SK-N-SH (cell line): ENCODE measurements at regions not wholly inside any gene's neighbourhood (a gene's known extent, or its start where the extent isn't known, plus 50 kb on each side); places are given as distances from the start of the nearest gene placed in this dataset.

Experiments
- CTCF ChIA-PET: fragments of 300-600, 350-600 bp; formaldehyde crosslinking; extraction: SDS; loops from one replicate; lab custom pipeline; 2021; lab: Yijun Ruan, JAX
- POLR2A ChIA-PET: fragments of 350-600 bp; sonication (Branson Sonifier 250); formaldehyde crosslinking; extraction: SDS; loops from one replicate; lab custom pipeline; 2020; ENCODE audit warnings: antibody characterized with exemption, inconsistent platforms; lab: Yijun Ruan, JAX
- DNase-seq: peaks from one replicate; pipeline ENCODE4 v3.0.0; 2012
- H2AFZ ChIP-seq: fragments of 200-600 bp; sonication (generic); 2 replicates; pipeline ENCODE4 v1.8.1; 2016; ENCODE audit warnings: antibody characterized with exemption, mild to moderate bottlenecking, low read depth
- H3F3A ChIP-seq: fragments of 200-600 bp; sonication (generic); replicated peaks from 2 replicates; pipeline ENCODE3; 2016; ENCODE audit warnings: antibody characterized with exemption, mild to moderate bottlenecking; ENCODE audit not compliant: insufficient read depth
- H3K27ac ChIP-seq, 2 experiments: fragments of 200-500 bp in 1 of 2; fragments of 200-600 bp in 1 of 2; sonication (Bioruptor generic) in 1 of 2; sonication (generic), shearing (Covaris generic) in 1 of 2; 2 replicates each; pipeline versions ENCODE4 v1.5.1 to v1.6.1; 2014 to 2016; ENCODE audit warnings: low read depth in 2 of 2, inconsistent platforms in 1 of 2, low read length in 1 of 2, mild to moderate bottlenecking in 1 of 2, mixed read lengths in 1 of 2
- H3K27me3 ChIP-seq: fragments of 200-600 bp; sonication (generic), shearing (Covaris generic); 2 replicates; pipeline ENCODE4 v1.6.1; 2016; ENCODE audit warnings: mixed run types; ENCODE audit not compliant: insufficient read depth
- H3K36me3 ChIP-seq, 2 experiments: fragments of 200-500 bp in 1 of 2; fragments of 200-600 bp in 1 of 2; sonication (Bioruptor generic) in 1 of 2; sonication (generic) in 1 of 2; replicated peaks in 1 of 2; 2 replicates each; pipeline versions ENCODE3 to v1.5.1; 2014 to 2016; ENCODE audit warnings: low read length in 1 of 2, mild to moderate bottlenecking in 1 of 2; ENCODE audit not compliant: insufficient read depth in 2 of 2, control insufficient read depth in 1 of 2
- H3K4me1 ChIP-seq, 2 experiments: fragments of 200-500 bp in 1 of 2; fragments of 200-600 bp in 1 of 2; sonication (Bioruptor generic) in 1 of 2; sonication (generic), shearing (Covaris generic) in 1 of 2; 2 replicates each; pipeline versions ENCODE4 v1.5.1 to v1.6.1; 2014 to 2016; ENCODE audit warnings: low read depth in 1 of 2, low read length in 1 of 2, mixed run types in 1 of 2; ENCODE audit not compliant: insufficient read depth in 2 of 2, control insufficient read depth in 1 of 2
- H3K4me2 ChIP-seq: fragments of 200-600 bp; sonication (generic), shearing (Covaris generic); 2 replicates; pipeline ENCODE4 v1.6.1; 2017; ENCODE audit warnings: mixed run types
- H3K4me3 ChIP-seq, 2 experiments: fragments of 200-500 bp in 1 of 2; fragments of 200-600 bp in 1 of 2; sonication (Bioruptor generic) in 1 of 2; sonication (generic), shearing (Covaris generic) in 1 of 2; 2 replicates each; pipeline versions ENCODE4 v1.5.1 to v1.8.1; 2014 to 2016; ENCODE audit warnings: low read depth in 2 of 2, inconsistent platforms in 1 of 2, low read length in 1 of 2, mild to moderate bottlenecking in 1 of 2, mixed read lengths in 1 of 2, moderate library complexity in 1 of 2
- H3K79me2 ChIP-seq: fragments of 200-600 bp; sonication (generic); 2 replicates; pipeline ENCODE4 v1.8.1; 2017; ENCODE audit warnings: mild to moderate bottlenecking; ENCODE audit not compliant: insufficient read depth
- H3K9ac ChIP-seq: fragments of 200-600 bp; sonication (generic); 2 replicates; pipeline ENCODE4 v1.6.1; 2017; ENCODE audit warnings: mixed run types
- H3K9me2 ChIP-seq: fragments of 200-600 bp; sonication (generic); 2 replicates; pipeline ENCODE4 v1.6.1; 2017; ENCODE audit warnings: mixed run types
- H3K9me3 ChIP-seq: fragments of 200-600 bp; sonication (generic); 2 replicates; pipeline ENCODE4 v1.6.1; 2017; ENCODE audit warnings: mixed run types, mild to moderate bottlenecking, moderate library complexity
- H4K20me1 ChIP-seq: fragments of 200-600 bp; sonication (generic); 2 replicates; pipeline ENCODE4 v1.6.1; 2017; ENCODE audit warnings: mild to moderate bottlenecking, mixed run types; ENCODE audit not compliant: insufficient read depth
- CHD2 ChIP-seq: fragments of 150-350 bp; IDR thresholded peaks from 2 replicates; pipeline ENCODE4 v1.6.1; 2018; ENCODE audit warnings: low read length; ENCODE audit not compliant: partially characterized antibody
- ELF1 ChIP-seq: IDR thresholded peaks from 2 replicates; pipeline ENCODE4 v1.4.0; 2012
- FOSL2 ChIP-seq: IDR thresholded peaks from 2 replicates; pipeline ENCODE4 v1.4.0; 2012; ENCODE audit warnings: low read depth, mild to moderate bottlenecking, moderate library complexity, borderline replicate concordance
- FOXJ3 ChIP-seq: sonication (generic); formaldehyde crosslinking; IDR thresholded peaks from 2 replicates; pipeline ENCODE4 v1.5.1; 2020; ENCODE audit warnings: mild to moderate bottlenecking, missing genetic modification reagents
- FOXM1 ChIP-seq: IDR thresholded peaks from 2 replicates; pipeline ENCODE4 v1.4.0; 2012; ENCODE audit warnings: low read depth, mild to moderate bottlenecking
- GABPA ChIP-seq: IDR thresholded peaks from 2 replicates; pipeline ENCODE4 v1.4.0; 2012; ENCODE audit warnings: low read depth, mild to moderate bottlenecking
- GATA2 ChIP-seq: sonication (generic); formaldehyde crosslinking; IDR thresholded peaks from 2 replicates; pipeline ENCODE4 v1.5.0; 2020; ENCODE audit warnings: mild to moderate bottlenecking, missing genetic modification reagents
- IRF3 ChIP-seq: fragments of 150-350 bp; IDR thresholded peaks from 2 replicates; pipeline ENCODE4 v1.6.1; 2016; ENCODE audit warnings: mild to moderate bottlenecking, low read depth, low read length
- JUND ChIP-seq: IDR thresholded peaks from 2 replicates; pipeline ENCODE4 v1.4.0; 2012
- MAX ChIP-seq: IDR thresholded peaks from 2 replicates; pipeline ENCODE4 v1.4.0; 2012; ENCODE audit warnings: low read depth
- MXI1 ChIP-seq: IDR thresholded peaks from 2 replicates; pipeline ENCODE4 v1.6.1; 2012; ENCODE audit warnings: mild to moderate bottlenecking, low read depth, low read length, improper control_type of control experiment
- NRF1 ChIP-seq: IDR thresholded peaks from 2 replicates; pipeline ENCODE4 v1.6.1; 2012; ENCODE audit warnings: low read depth, mild to moderate bottlenecking, low read length
- RAD21 ChIP-seq: IDR thresholded peaks from 2 replicates; pipeline ENCODE4 v1.6.1; 2012; ENCODE audit warnings: mild to moderate bottlenecking, low read length
- REST ChIP-seq: IDR thresholded peaks from 2 replicates; pipeline ENCODE4 v1.6.1; 2012; ENCODE audit warnings: mild to moderate bottlenecking, low read depth, low read length, moderate library complexity
- RFX5 ChIP-seq: IDR thresholded peaks from 2 replicates; pipeline ENCODE4 v1.6.1; 2012; ENCODE audit warnings: mild to moderate bottlenecking, improper control_type of control experiment, low read length
- TAF1 ChIP-seq: IDR thresholded peaks from 2 replicates; pipeline ENCODE4 v1.6.1; 2012; ENCODE audit warnings: low read depth, mild to moderate bottlenecking, low read length, moderate library complexity, borderline replicate concordance
- YY1 ChIP-seq: IDR thresholded peaks from 2 replicates; pipeline ENCODE4 v1.4.0; 2012; ENCODE audit warnings: low read depth, mild to moderate bottlenecking
- WGBS: methylation state at CpG from one replicate; pipeline ENCODE4 v1.1.6; 2017; ENCODE audit warnings: low lambda C conversion rate; 5-methylcytosine and 5-hydroxymethylcytosine counted together
- TF ChIP-seq, protein P1 (sequence below): fragments of 150-350 bp; IDR thresholded peaks from 2 replicates; pipeline ENCODE4 v1.6.1; 2017; ENCODE audit warnings: antibody characterized with exemption, low read length, low read depth, borderline replicate concordance

- no peak for TF ChIP-seq NRF1
- no peak for TF ChIP-seq FOSL2
- TF ChIP-seq MAX = no peak
- TF ChIP-seq GABPA = no peak
- TF ChIP-seq YY1 = no peak
- TF ChIP-seq RAD21 = no peak
Measured at GRCh38 chr1:193431265-193431977, 245.0 kb upstream of the B3GALT2 start (continued).

DNA sequence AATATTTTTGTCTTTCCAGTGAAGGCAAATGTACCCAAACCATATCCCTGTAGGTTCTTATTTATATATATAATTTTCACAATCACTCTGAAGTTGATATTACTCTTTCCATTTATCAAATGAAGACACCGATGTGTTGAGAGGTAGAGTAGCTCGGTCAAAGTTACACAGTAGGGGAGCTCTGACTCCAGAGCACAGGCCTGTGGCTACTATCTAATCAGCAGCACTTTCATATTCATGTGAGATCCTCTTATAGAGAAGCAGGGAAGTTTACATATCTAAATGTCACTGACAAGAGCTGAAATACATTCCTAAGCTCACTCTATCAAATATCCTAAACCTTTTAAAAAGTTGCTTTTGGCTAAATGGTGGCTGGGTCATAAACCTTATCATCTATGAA, 241.1 kb upstream of the B3GALT2 start:
- Histone ChIP-seq H3K27ac (no peak overlapping the region), H3K79me2 (no peaks in the 10 kb centered on the region), H3K27me3 (no peaks in the 10 kb centered on the region), H3K9me3 (no peaks in the 10 kb centered on the region), H3K9me2 (no peaks in the 10 kb centered on the region), H3K4me1 (no peaks in the 10 kb centered on the region), H3K4me2 (no peak overlapping the region), H2AFZ (no peak overlapping the region), H3F3A (no peaks in the 10 kb centered on the region), H4K20me1 (no peaks in the 10 kb centered on the region), H3K9ac (no peak overlapping the region), H3K36me3 (no peaks in the 10 kb centered on the region), H3K4me3 (no peak overlapping the region)
- POLR2A ChIA-PET = no interaction called here
- 51% methylated on average over 2 of the region's 2 CpGs for WGBS
- TF ChIP-seq IRF3 (no peak), CHD2 (no peak), GATA2 (CRISPR knock-in tag) (no peak), MXI1 (no peak)
- TF ChIP-seq, protein P1, sequence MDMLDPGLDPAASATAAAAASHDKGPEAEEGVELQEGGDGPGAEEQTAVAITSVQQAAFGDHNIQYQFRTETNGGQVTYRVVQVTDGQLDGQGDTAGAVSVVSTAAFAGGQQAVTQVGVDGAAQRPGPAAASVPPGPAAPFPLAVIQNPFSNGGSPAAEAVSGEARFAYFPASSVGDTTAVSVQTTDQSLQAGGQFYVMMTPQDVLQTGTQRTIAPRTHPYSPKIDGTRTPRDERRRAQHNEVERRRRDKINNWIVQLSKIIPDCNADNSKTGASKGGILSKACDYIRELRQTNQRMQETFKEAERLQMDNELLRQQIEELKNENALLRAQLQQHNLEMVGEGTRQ = no peak
- CTCF ChIA-PET = no interaction called here
- DNase-seq = no peak

DNA sequence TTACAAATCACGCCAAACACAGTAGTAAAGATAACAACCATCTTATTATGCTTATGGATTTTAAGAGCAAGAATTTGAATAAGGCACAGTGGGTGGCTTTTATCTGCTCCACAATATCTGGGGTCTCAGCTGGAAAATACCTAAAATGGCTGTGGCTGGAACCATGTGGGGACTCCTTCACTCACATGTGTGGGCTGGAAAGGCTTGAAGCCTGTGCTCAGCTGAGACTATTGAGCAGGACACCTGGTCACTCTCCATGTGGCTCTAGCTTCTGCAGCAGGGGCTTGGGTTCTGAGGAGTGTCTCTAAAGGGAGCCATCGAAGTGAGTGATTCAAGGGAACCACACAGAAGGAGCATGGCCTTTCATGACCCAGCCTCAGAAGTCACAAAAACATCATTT, 239.6 kb upstream of the B3GALT2 start:
- CTCF ChIA-PET = interaction anchor here (1.4 kb wide), 1 partner anchor 12 kb away, joined by 4 read pairs; no protein-coding TSS in a partner anchor
- WGBS = 43% methylated on average over 2 of the region's 2 CpGs
- no peaks in the 10 kb centered on the region for H3K27me3 ChIP-seq
- no peak overlapping the region for H3K27ac ChIP-seq
- no peak overlapping the region for H3K9ac ChIP-seq
- H3K4me2 ChIP-seq = no peak overlapping the region
- DNase-seq = no peak
- H3K4me1 ChIP-seq = no peaks in the 10 kb centered on the region
- H3K9me3 ChIP-seq = no peaks in the 10 kb centered on the region
- no peak overlapping the region for H3K4me3 ChIP-seq
- H3K79me2 ChIP-seq = no peaks in the 10 kb centered on the region
- H3K36me3 ChIP-seq = no peaks in the 10 kb centered on the region
- POLR2A ChIA-PET = no interaction called here
- H2AFZ ChIP-seq = no peak overlapping the region
- no peaks in the 10 kb centered on the region for H4K20me1 ChIP-seq
- H3F3A ChIP-seq = no peaks in the 10 kb centered on the region
- no peaks in the 10 kb centered on the region for H3K9me2 ChIP-seq
- no peak for TF ChIP-seq IRF3
- TF ChIP-seq, protein P1 = no peak
- TF ChIP-seq RAD21 = no peak
- TF ChIP-seq ELF1 = no peak
- no peak for TF ChIP-seq GATA2 (CRISPR knock-in tag)
- no peak for TF ChIP-seq RFX5
- no peak for TF ChIP-seq FOXJ3 (CRISPR knock-in tag)
- TF ChIP-seq REST = no peak
- TF ChIP-seq TAF1 = no peak
- no peak for TF ChIP-seq FOXM1
- no peak for TF ChIP-seq JUND
